ENCODE measurements at regions not wholly inside any gene's neighbourhood (a gene's known extent, or its start where the extent isn't known, plus 50 kb on each side); places are given as distances from the start of the nearest gene placed in this dataset.

- TF ChIP-seq, protein P1, sequence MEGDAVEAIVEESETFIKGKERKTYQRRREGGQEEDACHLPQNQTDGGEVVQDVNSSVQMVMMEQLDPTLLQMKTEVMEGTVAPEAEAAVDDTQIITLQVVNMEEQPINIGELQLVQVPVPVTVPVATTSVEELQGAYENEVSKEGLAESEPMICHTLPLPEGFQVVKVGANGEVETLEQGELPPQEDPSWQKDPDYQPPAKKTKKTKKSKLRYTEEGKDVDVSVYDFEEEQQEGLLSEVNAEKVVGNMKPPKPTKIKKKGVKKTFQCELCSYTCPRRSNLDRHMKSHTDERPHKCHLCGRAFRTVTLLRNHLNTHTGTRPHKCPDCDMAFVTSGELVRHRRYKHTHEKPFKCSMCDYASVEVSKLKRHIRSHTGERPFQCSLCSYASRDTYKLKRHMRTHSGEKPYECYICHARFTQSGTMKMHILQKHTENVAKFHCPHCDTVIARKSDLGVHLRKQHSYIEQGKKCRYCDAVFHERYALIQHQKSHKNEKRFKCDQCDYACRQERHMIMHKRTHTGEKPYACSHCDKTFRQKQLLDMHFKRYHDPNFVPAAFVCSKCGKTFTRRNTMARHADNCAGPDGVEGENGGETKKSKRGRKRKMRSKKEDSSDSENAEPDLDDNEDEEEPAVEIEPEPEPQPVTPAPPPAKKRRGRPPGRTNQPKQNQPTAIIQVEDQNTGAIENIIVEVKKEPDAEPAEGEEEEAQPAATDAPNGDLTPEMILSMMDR (IDR thresholded peaks at IDR 0.05; ENCODE audit: low read length) = no peak
- TF ChIP-seq EZH2 (optimal IDR thresholded peaks at IDR 0.05; ENCODE audit: low read depth, low read length) = no peak
- TF ChIP-seq EZH2phosphoT487 (IDR thresholded peaks at IDR 0.05; ENCODE audit: low read length) = no peak
These were observed 603.1 kb downstream of the POM121L12 start for GRCh38 chr7:53638517-53638916.

Data from MM.1S (cell line).